NCI-H2196 (cell line): ENCODE measurements at regions not wholly inside any gene's neighbourhood (a gene's known extent, or its start where the extent isn't known, plus 50 kb on each side); places are given as distances from the start of the nearest gene placed in this dataset.
"Not testable (repeated sequence)": the region's sequence is repeated elsewhere in the genome, so short reads cannot be mapped to it uniquely, and the experiment has no call there.

Source experiments
- DNase-seq: peaks from one replicate; lab custom pipeline; 2025; ENCODE audit not compliant: unreplicated experiment; lab: John Stamatoyannopoulos, UW

- DNase-seq: no peak
Measured at GRCh38 chr6:66396549-66396948, 689.5 kb upstream of the EYS start.

GRCh38 chr6:66396145-66396544 is 689.1 kb upstream of the EYS start:
- no peak for DNase-seq

GRCh38 chr6:66390393-66390792 is 683.4 kb upstream of the EYS start:
- no peak for DNase-seq

- no peak for DNase-seq
Measured at GRCh38 chr6:66376001-66376400, 669.0 kb upstream of the EYS start.

GRCh38 chr6:66369407-66369806 is 662.4 kb upstream of the EYS start:
- DNase-seq: no peak

- DNase-seq: no peak
Measured at GRCh38 chr6:66362888-66363287, 655.9 kb upstream of the EYS start.

GRCh38 chr6:66361886-66362285 is 654.9 kb upstream of the EYS start:
- no peak for DNase-seq

GRCh38 chr6:66357781-66358180 is 650.8 kb upstream of the EYS start:
- DNase-seq: no peak

- DNase-seq: no peak
Measured at GRCh38 chr6:66355471-66355870, 648.4 kb upstream of the EYS start.

- no peak for DNase-seq
Measured at GRCh38 chr6:66344796-66345195, 637.8 kb upstream of the EYS start.

GRCh38 chr6:66340736-66341135 is 633.7 kb upstream of the EYS start:
- no peak for DNase-seq

- no peak for DNase-seq
Measured at GRCh38 chr6:66336176-66336575, 629.1 kb upstream of the EYS start.

GRCh38 chr6:66328200-66328599 is 621.2 kb upstream of the EYS start:
- DNase-seq: no peak

GRCh38 chr6:66326228-66326627 is 619.2 kb upstream of the EYS start:
- DNase-seq: no peak

GRCh38 chr6:66321017-66321416 is 614.0 kb upstream of the EYS start:
- DNase-seq: no peak

- DNase-seq: no peak
Measured at GRCh38 chr6:66307490-66307889, 600.5 kb upstream of the EYS start.

GRCh38 chr6:66291905-66292304 is 584.9 kb upstream of the EYS start:
- no peak for DNase-seq

GRCh38 chr6:66289889-66290288 is 582.9 kb upstream of the EYS start:
- DNase-seq: no peak

GRCh38 chr6:66278115-66278514 is 571.1 kb upstream of the EYS start:
- DNase-seq: no peak

GRCh38 chr6:66277400-66277799 is 570.4 kb upstream of the EYS start:
- no peak for DNase-seq

GRCh38 chr6:66265737-66266136 is 558.7 kb upstream of the EYS start:
- no peak for DNase-seq

- DNase-seq: no peak
Measured at GRCh38 chr6:66264376-66264775, 557.4 kb upstream of the EYS start.

GRCh38 chr6:66258731-66259487 is 551.9 kb upstream of the EYS start:
- DNase-seq: not testable (repeated sequence)
